GM12875 (cell line): ENCODE measurements at regions not wholly inside any gene's neighbourhood (a gene's known extent, or its start where the extent isn't known, plus 50 kb on each side); places are given as distances from the start of the nearest gene placed in this dataset.

Experiments used
- H3K4me3 ChIP-seq: one replicate; pipeline ENCODE4 v1.5.1; 2011; ENCODE audit warnings: low read depth, low read length, control low read depth
- CTCF ChIP-seq: IDR thresholded peaks from 2 replicates; pipeline ENCODE4 v1.5.1; 2011; ENCODE audit warnings: low read depth, mild to moderate bottlenecking, control low read depth, inconsistent platforms, low read length, moderate library complexity, borderline replicate concordance; ENCODE audit not compliant: insufficient read depth

- TF ChIP-seq CTCF: no peak
- H3K4me3 ChIP-seq: no peak overlapping the region
These were observed 130.7 kb downstream of the SIPA1L2 start for GRCh38 chr1:232499188-232499587.

- no peak overlapping the region for H3K4me3 ChIP-seq
- no peak for TF ChIP-seq CTCF
These were observed 136.1 kb downstream of the SIPA1L2 start for GRCh38 chr1:232493869-232494268.

GRCh38 chr1:232489256-232489655 lies 140.7 kb downstream of the SIPA1L2 start:
- no peak overlapping the region for H3K4me3 ChIP-seq
- TF ChIP-seq CTCF: no peak

GRCh38 chr1:232487236-232487635 lies 142.7 kb downstream of the SIPA1L2 start:
- no peak for TF ChIP-seq CTCF
- H3K4me3 ChIP-seq: no peak overlapping the region

- no peak for TF ChIP-seq CTCF
- no peak overlapping the region for H3K4me3 ChIP-seq
These were observed 143.3 kb downstream of the SIPA1L2 start for GRCh38 chr1:232486454-232487207.

- TF ChIP-seq CTCF: no peak
- H3K4me3 ChIP-seq: no peak overlapping the region
These were observed 143.9 kb downstream of the SIPA1L2 start for GRCh38 chr1:232486006-232486405.

GRCh38 chr1:232484856-232485255 lies 145.1 kb downstream of the SIPA1L2 start:
- no peak for TF ChIP-seq CTCF
- H3K4me3 ChIP-seq: no peak overlapping the region
